Peyer's patch (tissue), 4 donors: ENCODE measurements at regions not wholly inside any gene's neighbourhood (a gene's known extent, or its start where the extent isn't known, plus 50 kb on each side); places are given as distances from the start of the nearest gene placed in this dataset.
A peak's percentile ranks its signal among the peaks of the same experiment; 100 is the strongest.

ENCODE experiments used
- DNase-seq, 3 donors: peaks; one replicate each; pipeline ENCODE4 v3.0.0-alpha.2; 2017 to 2019
- H3K27ac ChIP-seq, 4 donors: fragments of 200-600 bp; sonication (generic); one replicate each; pipeline ENCODE4 v1.5.1; 2016 to 2019
- H3K27me3 ChIP-seq, 2 donors: fragments of 200-600 bp; sonication (generic); one replicate each; pipeline ENCODE4 v1.5.1; 2019
- H3K36me3 ChIP-seq, 3 donors: fragments of 200-600 bp; sonication (generic); one replicate each; pipeline ENCODE4 v1.5.1; 2016 to 2019
- H3K4me1 ChIP-seq, 4 donors: fragments of 200-600 bp; sonication (generic); one replicate each; pipeline ENCODE4 v1.5.1; 2016 to 2019
- H3K4me3 ChIP-seq, 4 donors: fragments of 200-600 bp; sonication (generic); 1 replicate in 3 of 4; 2 replicates in 1 of 4; pipeline ENCODE4 v1.5.1; 2016 to 2019; ENCODE audit warnings: mild to moderate bottlenecking in 1 of 4
- H3K9me3 ChIP-seq, 4 donors: fragments of 200-600 bp; sonication (generic); one replicate each; pipeline ENCODE4 v1.5.1; 2016 to 2019; ENCODE audit warnings: mild to moderate bottlenecking in 1 of 4
- CTCF ChIP-seq, 6 experiments: fragments of 450-650 bp in 4 of 6; fragments of 200-600 bp in 2 of 6; sonication (generic) in 1 of 6; IDR thresholded peaks; one replicate each; pipeline ENCODE4 v1.5.1; 2017 to 2019; ENCODE audit warnings: antibody characterized with exemption in 6 of 6, mild to moderate bottlenecking in 3 of 6, moderate library complexity in 1 of 6
- POLR2A ChIP-seq, 2 donors: fragments of 450-650 bp; IDR thresholded peaks; one replicate each; pipeline ENCODE4 v1.5.1; 2017; ENCODE audit warnings: antibody characterized with exemption in 2 of 2, mild to moderate bottlenecking in 2 of 2, moderate library complexity in 2 of 2

DNA sequence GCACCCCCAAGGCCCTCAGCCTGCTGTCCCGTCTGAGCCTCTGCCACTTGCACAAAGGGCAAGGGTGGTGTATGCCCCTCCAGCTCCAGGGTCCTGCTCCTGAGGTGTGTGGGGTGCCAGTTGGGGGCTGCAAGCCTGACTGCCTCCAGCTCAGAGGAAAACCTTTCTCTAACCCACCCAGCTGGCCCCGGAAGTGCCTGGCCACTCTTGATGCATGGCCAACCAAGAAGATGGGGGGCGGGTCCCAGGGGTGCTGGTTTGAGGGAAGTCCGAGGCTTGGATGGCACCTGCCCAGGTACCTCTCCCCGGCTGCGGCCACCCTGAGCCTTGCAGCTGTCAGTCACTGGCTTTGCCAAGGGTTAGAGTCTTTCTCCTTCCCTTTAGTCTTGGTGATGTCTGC, 112.6 kb upstream of the TMPRSS2 start:
- H3K36me3 ChIP-seq: no peaks in the 10 kb centered on the region
- DNase-seq: no peak
- TF ChIP-seq POLR2A (IDR thresholded peaks at IDR 0.05) (no peak), CTCF (IDR thresholded peaks at IDR 0.05) (no peak)
- H3K27ac ChIP-seq: no peak overlapping the region
- H3K27me3 ChIP-seq: no peaks in the 10 kb centered on the region
- no peaks in the 10 kb centered on the region for H3K9me3 ChIP-seq
- H3K4me3 ChIP-seq: no peak overlapping the region
- peaks cover 0 to 6% (median 0%) of the 10 kb centered on the region in 4 donors for H3K4me1 ChIP-seq

GRCh38 chr21:41616031-41616591, 108.2 kb upstream of the TMPRSS2 start:
- TF ChIP-seq POLR2A (IDR thresholded peaks at IDR 0.05) (no peak), CTCF (IDR thresholded peaks at IDR 0.05) (no peak)
- no peaks in the 10 kb centered on the region for H3K27me3 ChIP-seq
- peak overlapping the region in 1 of 4 donors; percentile 15 for H3K27ac ChIP-seq
- H3K36me3 ChIP-seq: no peaks in the 10 kb centered on the region
- no peaks in the 10 kb centered on the region for H3K9me3 ChIP-seq
- no peak for DNase-seq
- peaks cover 0 to 14% (median 2%) of the 10 kb centered on the region in 4 donors for H3K4me1 ChIP-seq
- no peak overlapping the region for H3K4me3 ChIP-seq

GRCh38 chr21:41615613-41616012, 107.7 kb upstream of the TMPRSS2 start:
- H3K4me1 ChIP-seq: peaks cover 0 to 14% (median 2%) of the 10 kb centered on the region in 4 donors
- TF ChIP-seq POLR2A (IDR thresholded peaks at IDR 0.05): no peak
- no peak for TF ChIP-seq CTCF (IDR thresholded peaks at IDR 0.05)
- H3K27ac ChIP-seq: peak overlapping the region in 1 of 4 donors; percentile 15
- DNase-seq: no peak
- no peaks in the 10 kb centered on the region for H3K36me3 ChIP-seq
- H3K4me3 ChIP-seq: no peak overlapping the region
- no peaks in the 10 kb centered on the region for H3K9me3 ChIP-seq
- H3K27me3 ChIP-seq: no peaks in the 10 kb centered on the region

DNA sequence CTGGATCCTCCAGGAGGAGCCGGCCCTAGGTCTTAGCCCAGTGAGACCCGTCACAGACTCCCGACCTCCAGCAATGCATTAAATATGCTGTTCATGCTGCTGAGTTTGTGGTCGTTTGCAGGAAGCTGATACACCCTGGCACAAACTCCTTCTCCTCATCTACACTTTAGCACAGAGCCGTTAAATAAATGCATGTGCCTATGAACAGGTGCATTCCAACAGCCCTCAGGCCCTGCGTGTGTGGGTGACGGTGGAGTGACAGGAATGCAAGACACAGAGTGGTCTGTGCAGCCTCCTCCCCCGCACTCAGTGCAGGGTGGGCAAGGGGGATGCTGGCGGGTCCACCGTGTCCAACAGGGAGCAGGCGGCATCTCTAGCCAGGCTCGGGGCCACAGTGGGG, 106.6 kb upstream of the TMPRSS2 start:
- Histone ChIP-seq H3K9me3 (no peaks in the 10 kb centered on the region), H3K4me1 (peaks cover 0 to 14% (median 2%) of the 10 kb centered on the region in 4 donors), H3K4me3 (no peak overlapping the region), H3K27ac (no peak overlapping the region), H3K36me3 (no peaks in the 10 kb centered on the region), H3K27me3 (no peaks in the 10 kb centered on the region)
- no peak for TF ChIP-seq POLR2A (IDR thresholded peaks at IDR 0.05)
- no peak for TF ChIP-seq CTCF (IDR thresholded peaks at IDR 0.05)
- no peak for DNase-seq

DNA sequence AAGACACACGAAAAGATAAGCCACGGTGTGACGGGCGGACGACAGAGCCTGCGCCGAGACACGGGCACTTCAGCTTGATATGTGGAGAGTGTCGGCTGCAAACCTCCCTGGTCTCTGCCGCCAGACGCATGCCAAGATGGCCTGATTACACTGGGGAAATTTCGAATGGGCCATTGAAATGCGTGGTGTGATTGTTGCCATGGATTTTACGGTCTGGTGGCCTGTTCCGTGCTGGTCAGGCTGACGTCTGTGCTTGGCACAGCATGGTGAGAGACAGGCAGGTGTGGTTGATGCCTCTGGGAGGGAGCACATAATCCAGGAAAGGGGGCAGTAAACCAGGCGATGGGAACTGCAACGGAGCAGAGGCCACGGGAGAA, 105.6 kb upstream of the TMPRSS2 start:
- Histone ChIP-seq H3K4me3 (no peak overlapping the region), H3K27ac (no peak overlapping the region), H3K4me1 (peaks cover 0 to 14% (median 2%) of the 10 kb centered on the region in 4 donors), H3K36me3 (no peaks in the 10 kb centered on the region), H3K27me3 (no peaks in the 10 kb centered on the region), H3K9me3 (no peaks in the 10 kb centered on the region)
- no peak for DNase-seq
- TF ChIP-seq CTCF (IDR thresholded peaks at IDR 0.05) (no peak), POLR2A (IDR thresholded peaks at IDR 0.05) (no peak)
